Trophoblast cell (in vitro differentiated cells and primary cell): ENCODE measurements at regions not wholly inside any gene's neighbourhood (a gene's known extent, or its start where the extent isn't known, plus 50 kb on each side); places are given as distances from the start of the nearest gene placed in this dataset.
"Not testable (repeated sequence)": the region's sequence is repeated elsewhere in the genome, so short reads cannot be mapped to it uniquely, and the experiment has no call there.

Source experiments
- DNase-seq, 2 donors: peaks; one replicate each; pipeline ENCODE4 v3.0.0-alpha.2; 2016
- H2AFZ ChIP-seq: 2 replicates; pipeline ENCODE4 v1.6.1; 2013; ENCODE audit warnings: low read length, moderate library complexity, mild to moderate bottlenecking; ENCODE audit not compliant: insufficient read depth, poor library complexity
- H2AK5ac ChIP-seq: 2 replicates; pipeline ENCODE4 v1.6.1; 2013; ENCODE audit warnings: mild to moderate bottlenecking, low read length
- H2BK120ac ChIP-seq: 2 replicates; pipeline ENCODE4 v1.6.1; 2013; ENCODE audit warnings: low read length, mild to moderate bottlenecking, moderate library complexity; ENCODE audit not compliant: insufficient read depth, poor library complexity
- H2BK12ac ChIP-seq: 2 replicates; pipeline ENCODE4 v1.6.1; 2013; ENCODE audit warnings: mild to moderate bottlenecking, low read length, moderate library complexity
- H2BK5ac ChIP-seq: 2 replicates; pipeline ENCODE4 v1.6.1; 2013; ENCODE audit warnings: low read length, low read depth, moderate library complexity, mild to moderate bottlenecking; ENCODE audit not compliant: poor library complexity
- H3K14ac ChIP-seq: 2 replicates; pipeline ENCODE4 v1.6.1; 2013; ENCODE audit warnings: mild to moderate bottlenecking, low read length
- H3K18ac ChIP-seq: 2 replicates; pipeline ENCODE4 v1.6.1; 2013; ENCODE audit warnings: mild to moderate bottlenecking, low read length
- H3K23ac ChIP-seq: 2 replicates; pipeline ENCODE4 v1.6.1; 2013; ENCODE audit warnings: low read length
- H3K27ac ChIP-seq: 2 replicates; pipeline ENCODE4 v1.5.1; 2013; ENCODE audit warnings: low read depth, mild to moderate bottlenecking, inconsistent platforms, low read length, moderate library complexity
- H3K27me3 ChIP-seq: 2 replicates; pipeline ENCODE4 v1.6.1; 2013; ENCODE audit warnings: inconsistent platforms, mild to moderate bottlenecking, low read length, moderate library complexity; ENCODE audit not compliant: insufficient read depth
- H3K36me3 ChIP-seq, 2 experiments: 1 replicate in 1 of 2; 2 replicates in 1 of 2; pipeline ENCODE4 v1.6.1; 2013; ENCODE audit warnings: low read length in 2 of 2, mild to moderate bottlenecking in 2 of 2, moderate library complexity in 1 of 2; ENCODE audit not compliant: insufficient read depth in 2 of 2, control insufficient read depth in 1 of 2
- H3K4ac ChIP-seq: 2 replicates; pipeline ENCODE4 v1.6.1; 2013; ENCODE audit warnings: low read depth, mild to moderate bottlenecking, low read length, moderate library complexity
- H3K4me1 ChIP-seq, 2 experiments: 1 replicate in 1 of 2; 2 replicates in 1 of 2; pipeline ENCODE4 v1.6.1; 2013; ENCODE audit warnings: low read length in 2 of 2, mild to moderate bottlenecking in 2 of 2, moderate library complexity in 1 of 2; ENCODE audit not compliant: insufficient read depth in 2 of 2, control insufficient read depth in 1 of 2
- H3K4me2 ChIP-seq: 2 replicates; pipeline ENCODE4 v1.6.1; 2013; ENCODE audit warnings: inconsistent platforms, mild to moderate bottlenecking, low read length, moderate library complexity
- H3K4me3 ChIP-seq: 2 replicates; pipeline ENCODE4 v1.5.1; 2013; ENCODE audit warnings: mild to moderate bottlenecking, low read depth, low read length, inconsistent platforms
- H3K79me1 ChIP-seq: one replicate; pipeline ENCODE4 v1.6.1; 2013; ENCODE audit warnings: low read length
- H3K79me2 ChIP-seq: 2 replicates; pipeline ENCODE4 v1.6.1; 2013; ENCODE audit warnings: low read length, mild to moderate bottlenecking; ENCODE audit not compliant: control insufficient read depth, insufficient read depth, poor library complexity
- H3K9ac ChIP-seq: 2 replicates; pipeline ENCODE4 v1.6.1; 2013; ENCODE audit warnings: mild to moderate bottlenecking, low read length
- H3K9me3 ChIP-seq: 2 replicates; pipeline ENCODE4 v1.6.1; 2013; ENCODE audit warnings: low read depth, mild to moderate bottlenecking, control low read depth, inconsistent platforms, low read length; ENCODE audit not compliant: insufficient read depth
- H4K12ac ChIP-seq: 2 replicates; pipeline ENCODE4 v1.6.1; 2013; ENCODE audit warnings: low read depth, mild to moderate bottlenecking, low read length, moderate library complexity
- H4K8ac ChIP-seq: 2 replicates; pipeline ENCODE4 v1.6.1; 2013; ENCODE audit warnings: low read depth, mild to moderate bottlenecking, low read length, moderate library complexity
- H4K91ac ChIP-seq: one replicate; pipeline ENCODE4 v1.6.1; 2013; ENCODE audit warnings: low read depth, mild to moderate bottlenecking, low read length, moderate library complexity
- WGBS: extraction: QIAGEN DNeasy Blood & Tissue Kit; methylation state at CpG from one replicate; pipeline ENCODE4 v1.1.7; 2013; ENCODE audit warnings: missing lambda C conversion rate; ENCODE audit not compliant: insufficient read length, insufficient coverage; ENCODE audit errors: extremely low coverage; 5-methylcytosine and 5-hydroxymethylcytosine counted together

- H4K91ac ChIP-seq, H3K4me3 ChIP-seq, H3K27me3 ChIP-seq, H3K9me3 ChIP-seq, H3K4me1 ChIP-seq, H4K12ac ChIP-seq, H3K4ac ChIP-seq, H4K8ac ChIP-seq, H2BK120ac ChIP-seq, H2BK12ac ChIP-seq, H3K36me3 ChIP-seq, H3K18ac ChIP-seq, DNase-seq, H3K9ac ChIP-seq, H3K23ac ChIP-seq, H3K4me2 ChIP-seq, H3K79me2 ChIP-seq, H2AK5ac ChIP-seq, H2BK5ac ChIP-seq, H2AFZ ChIP-seq, H3K14ac ChIP-seq, H3K79me1 ChIP-seq, H3K27ac ChIP-seq: not testable (repeated sequence)
- WGBS, result no CpG with 5 or more reads among the region's 3 CpGs
Measured at GRCh38 chr3:59170166-59170565, 120.3 kb upstream of the CFAP20DC start.

- Histone ChIP-seq H2BK5ac (no peak overlapping the region), H3K9ac (no peak overlapping the region), H3K4ac (no peak overlapping the region), H3K14ac (no peak overlapping the region), H3K9me3 (no peaks in the 10 kb centered on the region), H4K91ac (no peak overlapping the region), H2BK12ac (no peak overlapping the region), H2AK5ac (no peak overlapping the region), H3K4me1 (no peaks in the 10 kb centered on the region), H4K12ac (no peak overlapping the region), H3K79me2 (no peaks in the 10 kb centered on the region), H3K27ac (no peak overlapping the region), H3K23ac (no peak overlapping the region), H3K4me3 (no peak overlapping the region), H3K27me3 (no peaks in the 10 kb centered on the region), H4K8ac (no peak overlapping the region), H2BK120ac (no peak overlapping the region), H3K36me3 (no peaks in the 10 kb centered on the region), H3K4me2 (no peak overlapping the region), H3K79me1 (no peaks in the 10 kb centered on the region), H3K18ac (no peak overlapping the region), H2AFZ (no peak overlapping the region)
- no CpG with 5 or more reads among the region's 1 CpG for WGBS
- no peak for DNase-seq
Measured at GRCh38 chr3:59167756-59168155, 117.9 kb upstream of the CFAP20DC start.

- Histone ChIP-seq H3K79me1 (no peaks in the 10 kb centered on the region), H2AFZ (no peak overlapping the region), H3K4ac (no peak overlapping the region), H2BK5ac (no peak overlapping the region), H3K9me3 (no peaks in the 10 kb centered on the region), H4K91ac (no peak overlapping the region), H3K4me3 (no peak overlapping the region), H3K18ac (no peak overlapping the region), H3K79me2 (no peaks in the 10 kb centered on the region), H2BK12ac (no peak overlapping the region), H2BK120ac (no peak overlapping the region), H4K8ac (no peak overlapping the region), H3K27me3 (no peaks in the 10 kb centered on the region), H3K23ac (no peak overlapping the region), H3K4me2 (no peak overlapping the region), H3K14ac (no peak overlapping the region), H3K4me1 (no peaks in the 10 kb centered on the region), H3K36me3 (no peaks in the 10 kb centered on the region), H3K27ac (no peak overlapping the region), H4K12ac (no peak overlapping the region), H2AK5ac (no peak overlapping the region), H3K9ac (no peak overlapping the region)
- whole genome bisulfite sequencing, result no CpG with 5 or more reads among the region's 2 CpGs
- no peak for DNase-seq
Measured at GRCh38 chr3:59163953-59164352, 114.1 kb upstream of the CFAP20DC start.

GRCh38 chr3:59161048-59161447, 111.2 kb upstream of the CFAP20DC start:
- no peak overlapping the region for H2AK5ac ChIP-seq
- WGBS, result no CpG with 5 or more reads among the region's 7 CpGs

More at GRCh38 chr3:59161048-59161447, 111.2 kb upstream of the CFAP20DC start:
- H3K27ac ChIP-seq, result no peak overlapping the region
- H3K79me2 ChIP-seq, result no peaks in the 10 kb centered on the region
- H3K79me1 ChIP-seq, result no peaks in the 10 kb centered on the region
- no peak overlapping the region for H3K14ac ChIP-seq
- H3K9me3 ChIP-seq, result no peaks in the 10 kb centered on the region
- H3K36me3 ChIP-seq, result no peaks in the 10 kb centered on the region
- H3K4me3 ChIP-seq, result no peak overlapping the region
- H2BK5ac ChIP-seq, result no peak overlapping the region
- H3K4ac ChIP-seq, result no peak overlapping the region
- no peak for DNase-seq
- H4K12ac ChIP-seq, result no peak overlapping the region
- no peak overlapping the region for H3K9ac ChIP-seq
- no peak overlapping the region for H4K91ac ChIP-seq
- H3K27me3 ChIP-seq, result no peaks in the 10 kb centered on the region
- H3K23ac ChIP-seq, result no peak overlapping the region
- H3K18ac ChIP-seq, result no peak overlapping the region
- H4K8ac ChIP-seq, result no peak overlapping the region
- no peak overlapping the region for H2AFZ ChIP-seq
- H3K4me1 ChIP-seq, result no peaks in the 10 kb centered on the region
- no peak overlapping the region for H2BK12ac ChIP-seq
- H3K4me2 ChIP-seq, result no peak overlapping the region
- H2BK120ac ChIP-seq, result no peak overlapping the region
